Stimulated activated CD4-positive, alpha-beta T cell treated with anti-CD3 and anti-CD28 coated beads, Interleukin-2, amount 100 ng/mL, for 24 hours (primary cell): ENCODE measurements at regions not wholly inside any gene's neighbourhood (a gene's known extent, or its start where the extent isn't known, plus 50 kb on each side); places are given as distances from the start of the nearest gene placed in this dataset.

Source experiments
- DNase-seq, 2 donors: peaks; one replicate each; pipeline ENCODE4 v3.0.0-alpha.2; 2020

- DNase-seq = no peak
Measured at GRCh38 chr20:17023806-17024205, 203.0 kb upstream of the PCSK2 start.

- no peak for DNase-seq
Measured at GRCh38 chr20:17024513-17025119, 202.2 kb upstream of the PCSK2 start.

GRCh38 chr20:17026346-17026745 is 200.5 kb upstream of the PCSK2 start:
- no peak for DNase-seq

GRCh38 chr20:17029698-17030097 is 197.1 kb upstream of the PCSK2 start:
- no peak for DNase-seq

- DNase-seq = no peak
Measured at GRCh38 chr20:17036541-17036940, 190.3 kb upstream of the PCSK2 start.

GRCh38 chr20:17042122-17042521 is 184.7 kb upstream of the PCSK2 start:
- no peak for DNase-seq

GRCh38 chr20:17043323-17043722 is 183.5 kb upstream of the PCSK2 start:
- no peak for DNase-seq

- DNase-seq = no peak
Measured at GRCh38 chr20:17044891-17045290, 181.9 kb upstream of the PCSK2 start.

- DNase-seq = no peak
Measured at GRCh38 chr20:17059465-17059864, 167.4 kb upstream of the PCSK2 start.

GRCh38 chr20:17061715-17062114 is 165.1 kb upstream of the PCSK2 start:
- DNase-seq = no peak

- no peak for DNase-seq
Measured at GRCh38 chr20:17062712-17063111, 164.1 kb upstream of the PCSK2 start.

- no peak for DNase-seq
Measured at GRCh38 chr20:17066902-17067301, 159.9 kb upstream of the PCSK2 start.

GRCh38 chr20:17068084-17068711 is 158.6 kb upstream of the PCSK2 start:
- no peak for DNase-seq

GRCh38 chr20:17077030-17077429 is 149.8 kb upstream of the PCSK2 start:
- DNase-seq = no peak

- no peak for DNase-seq
Measured at GRCh38 chr20:17083738-17084137, 143.1 kb upstream of the PCSK2 start.

GRCh38 chr20:17084909-17085308 is 141.9 kb upstream of the PCSK2 start:
- no peak for DNase-seq

- DNase-seq = no peak
Measured at GRCh38 chr20:17093782-17094181, 133.1 kb upstream of the PCSK2 start.

- no peak for DNase-seq
Measured at GRCh38 chr20:17097603-17098002, 129.2 kb upstream of the PCSK2 start.

GRCh38 chr20:17100506-17100905 is 126.3 kb upstream of the PCSK2 start:
- DNase-seq = no peak

GRCh38 chr20:17107127-17107526 is 119.7 kb upstream of the PCSK2 start:
- DNase-seq = no peak

GRCh38 chr20:17108896-17109295 is 117.9 kb upstream of the PCSK2 start:
- DNase-seq = no peak

- DNase-seq = no peak
Measured at GRCh38 chr20:17109307-17109706, 117.5 kb upstream of the PCSK2 start.

GRCh38 chr20:17128206-17128605 is 98.6 kb upstream of the PCSK2 start:
- no peak for DNase-seq

- no peak for DNase-seq
Measured at GRCh38 chr20:17129089-17129488, 97.8 kb upstream of the PCSK2 start.

- no peak for DNase-seq
Measured at GRCh38 chr20:17137692-17138091, 89.1 kb upstream of the PCSK2 start.
